ENCODE measurements at regions not wholly inside any gene's neighbourhood (a gene's known extent, or its start where the extent isn't known, plus 50 kb on each side); places are given as distances from the start of the nearest gene placed in this dataset.
"Not testable (repeated sequence)": the region's sequence is repeated elsewhere in the genome, so short reads cannot be mapped to it uniquely, and the experiment has no call there.

GRCh38 chr4:14902342-14902741 is 99.9 kb upstream of the CPEB2 start:
- Mint-ChIP-seq H3K4me1 (ENCODE audit: low read depth) (peaks cover 5% of the 10 kb centered on the region), H3K36me3 (ENCODE audit: low read depth) (no peaks in the 10 kb centered on the region), H3K4me3 (no peak overlapping the region), H3K27me3 (peaks cover 19% of the 10 kb centered on the region), H3K27ac (no peak overlapping the region), H3K9me3 (no peaks in the 10 kb centered on the region)
- DNase-seq: no peak

GRCh38 chr4:14903321-14903720 is 99.0 kb upstream of the CPEB2 start:
- Mint-ChIP-seq H3K27ac (no peak overlapping the region), H3K27me3 (peaks cover 14% of the 10 kb centered on the region), H3K9me3 (no peaks in the 10 kb centered on the region), H3K4me3 (no peak overlapping the region), H3K36me3 (ENCODE audit: low read depth) (no peaks in the 10 kb centered on the region), H3K4me1 (ENCODE audit: low read depth) (peaks cover 5% of the 10 kb centered on the region)
- DNase-seq: no peak

- Mint-ChIP-seq H3K27ac (no peak overlapping the region), H3K36me3 (ENCODE audit: low read depth) (no peaks in the 10 kb centered on the region), H3K4me3 (no peak overlapping the region), H3K4me1 (ENCODE audit: low read depth) (peaks cover 5% of the 10 kb centered on the region), H3K27me3 (peaks cover 40% of the 10 kb centered on the region), H3K9me3 (no peaks in the 10 kb centered on the region)
- DNase-seq: no peak
These were observed 95.5 kb upstream of the CPEB2 start for GRCh38 chr4:14906805-14907204.

GRCh38 chr4:14908635-14909034 is 93.6 kb upstream of the CPEB2 start:
- H3K27ac Mint-ChIP-seq: no peak overlapping the region
- H3K4me3 Mint-ChIP-seq: no peak overlapping the region
- peaks cover 5% of the 10 kb centered on the region for H3K4me1 Mint-ChIP-seq (ENCODE audit: low read depth)
- DNase-seq: no peak
- H3K36me3 Mint-ChIP-seq (ENCODE audit: low read depth): no peaks in the 10 kb centered on the region
- peaks cover 46% of the 10 kb centered on the region for H3K27me3 Mint-ChIP-seq
- no peaks in the 10 kb centered on the region for H3K9me3 Mint-ChIP-seq

- no peak overlapping the region for H3K4me3 Mint-ChIP-seq
- H3K4me1 Mint-ChIP-seq (ENCODE audit: low read depth): peaks cover 3% of the 10 kb centered on the region
- DNase-seq: no peak
- H3K36me3 Mint-ChIP-seq (ENCODE audit: low read depth): no peaks in the 10 kb centered on the region
- peaks cover 44% of the 10 kb centered on the region for H3K27me3 Mint-ChIP-seq
- no peak overlapping the region for H3K27ac Mint-ChIP-seq
- no peaks in the 10 kb centered on the region for H3K9me3 Mint-ChIP-seq
These were observed 91.9 kb upstream of the CPEB2 start for GRCh38 chr4:14910411-14910810.

- H3K36me3 Mint-ChIP-seq (ENCODE audit: low read depth): no peaks in the 10 kb centered on the region
- no peaks in the 10 kb centered on the region for H3K9me3 Mint-ChIP-seq
- no peak overlapping the region for H3K27ac Mint-ChIP-seq
- no peak overlapping the region for H3K4me3 Mint-ChIP-seq
- no peak for DNase-seq
- H3K4me1 Mint-ChIP-seq (ENCODE audit: low read depth): no peaks in the 10 kb centered on the region
- peaks cover 58% of the 10 kb centered on the region for H3K27me3 Mint-ChIP-seq
These were observed 89.9 kb upstream of the CPEB2 start for GRCh38 chr4:14912426-14912825.

GRCh38 chr4:14915018-14915417 is 87.3 kb upstream of the CPEB2 start:
- H3K9me3 Mint-ChIP-seq: no peaks in the 10 kb centered on the region
- H3K4me3 Mint-ChIP-seq: no peak overlapping the region
- no peak overlapping the region for H3K27ac Mint-ChIP-seq
- DNase-seq: no peak
- no peaks in the 10 kb centered on the region for H3K36me3 Mint-ChIP-seq (ENCODE audit: low read depth)
- no peaks in the 10 kb centered on the region for H3K4me1 Mint-ChIP-seq (ENCODE audit: low read depth)
- peaks cover 45% of the 10 kb centered on the region for H3K27me3 Mint-ChIP-seq

- Mint-ChIP-seq H3K27ac (no peak overlapping the region), H3K27me3 (peaks cover 29% of the 10 kb centered on the region), H3K4me3 (no peak overlapping the region), H3K9me3 (no peaks in the 10 kb centered on the region), H3K36me3 (ENCODE audit: low read depth) (no peaks in the 10 kb centered on the region), H3K4me1 (ENCODE audit: low read depth) (no peaks in the 10 kb centered on the region)
- DNase-seq: no peak
These were observed 85.6 kb upstream of the CPEB2 start for GRCh38 chr4:14916554-14917297.

- H3K4me1 Mint-ChIP-seq (ENCODE audit: low read depth): no peaks in the 10 kb centered on the region
- H3K9me3 Mint-ChIP-seq: no peaks in the 10 kb centered on the region
- no peak for DNase-seq
- H3K27ac Mint-ChIP-seq: no peak overlapping the region
- no peak overlapping the region for H3K4me3 Mint-ChIP-seq
- H3K36me3 Mint-ChIP-seq (ENCODE audit: low read depth): no peaks in the 10 kb centered on the region
- H3K27me3 Mint-ChIP-seq: peaks cover 24% of the 10 kb centered on the region
These were observed 85.0 kb upstream of the CPEB2 start for GRCh38 chr4:14917298-14917633.

GRCh38 chr4:14918336-14918735 is 83.9 kb upstream of the CPEB2 start:
- no peaks in the 10 kb centered on the region for H3K4me1 Mint-ChIP-seq (ENCODE audit: low read depth)
- no peak overlapping the region for H3K4me3 Mint-ChIP-seq
- H3K27me3 Mint-ChIP-seq: peaks cover 19% of the 10 kb centered on the region
- no peaks in the 10 kb centered on the region for H3K36me3 Mint-ChIP-seq (ENCODE audit: low read depth)
- no peak overlapping the region for H3K27ac Mint-ChIP-seq
- DNase-seq: no peak
- no peaks in the 10 kb centered on the region for H3K9me3 Mint-ChIP-seq

GRCh38 chr4:14919785-14920184 is 82.5 kb upstream of the CPEB2 start:
- Mint-ChIP-seq H3K4me1 (ENCODE audit: low read depth) (no peaks in the 10 kb centered on the region), H3K9me3 (no peaks in the 10 kb centered on the region), H3K27ac (no peak overlapping the region), H3K4me3 (no peak overlapping the region), H3K27me3 (peaks cover 19% of the 10 kb centered on the region), H3K36me3 (ENCODE audit: low read depth) (no peaks in the 10 kb centered on the region)
- no peak for DNase-seq

- no peak overlapping the region for H3K27ac Mint-ChIP-seq
- H3K27me3 Mint-ChIP-seq: peaks cover 16% of the 10 kb centered on the region
- DNase-seq: no peak
- H3K36me3 Mint-ChIP-seq (ENCODE audit: low read depth): no peaks in the 10 kb centered on the region
- no peak overlapping the region for H3K4me3 Mint-ChIP-seq
- no peaks in the 10 kb centered on the region for H3K9me3 Mint-ChIP-seq
- H3K4me1 Mint-ChIP-seq (ENCODE audit: low read depth): no peaks in the 10 kb centered on the region
These were observed 82.0 kb upstream of the CPEB2 start for GRCh38 chr4:14920237-14920636.

- H3K27me3 Mint-ChIP-seq: peaks cover 15% of the 10 kb centered on the region
- no peak for DNase-seq
- H3K4me3 Mint-ChIP-seq: no peak overlapping the region
- H3K36me3 Mint-ChIP-seq (ENCODE audit: low read depth): no peaks in the 10 kb centered on the region
- no peaks in the 10 kb centered on the region for H3K9me3 Mint-ChIP-seq
- no peaks in the 10 kb centered on the region for H3K4me1 Mint-ChIP-seq (ENCODE audit: low read depth)
- H3K27ac Mint-ChIP-seq: no peak overlapping the region
These were observed 81.4 kb upstream of the CPEB2 start for GRCh38 chr4:14920759-14921320.

- H3K9me3 Mint-ChIP-seq; H3K4me1 Mint-ChIP-seq (ENCODE audit: low read depth); H3K4me3 Mint-ChIP-seq: not testable (repeated sequence)
These were observed 80.5 kb upstream of the CPEB2 start for GRCh38 chr4:14921781-14922180.

GRCh38 chr4:14924076-14924811 is 78.0 kb upstream of the CPEB2 start:
- Mint-ChIP-seq H3K27ac (no peak overlapping the region), H3K4me1 (ENCODE audit: low read depth) (no peaks in the 10 kb centered on the region), H3K9me3 (no peaks in the 10 kb centered on the region), H3K4me3 (no peak overlapping the region), H3K36me3 (ENCODE audit: low read depth) (no peaks in the 10 kb centered on the region), H3K27me3 (no peaks in the 10 kb centered on the region)
- no peak for DNase-seq

More at GRCh38 chr4:14921781-14922180, 80.5 kb upstream of the CPEB2 start:
- not testable (repeated sequence) for DNase-seq; H3K27me3 Mint-ChIP-seq; H3K27ac Mint-ChIP-seq; H3K36me3 Mint-ChIP-seq (ENCODE audit: low read depth)

Measured in activated T-cell treated with anti-CD3 and anti-CD28 coated beads, Interleukin-2, amount 50 U/mL, for 24 hours (primary cell).